ENCODE measurements at regions not wholly inside any gene's neighbourhood (a gene's known extent, or its start where the extent isn't known, plus 50 kb on each side); places are given as distances from the start of the nearest gene placed in this dataset.

GRCh38 chrX:109934935-109935334 is 68.0 kb upstream of the TMEM164 start:
- ChIA-PET POLR2A (no interaction called here), CTCF (no interaction called here)
- no peak for TF ChIP-seq CTBP1 (IDR thresholded peaks at IDR 0.05; ENCODE audit: borderline replicate concordance)
- TF ChIP-seq NFRKB (IDR thresholded peaks at IDR 0.05): no peak
- TF ChIP-seq ARNT (IDR thresholded peaks at IDR 0.05): no peak
- no peak for TF ChIP-seq ZNF384 (IDR thresholded peaks at IDR 0.05)
- no peak for TF ChIP-seq BHLHE40 (IDR thresholded peaks at IDR 0.05; ENCODE audit: borderline replicate concordance)
- no peak for TF ChIP-seq L3MBTL2 (conservative IDR thresholded peaks at IDR 0.05)
- no peak for TF ChIP-seq SP1 (IDR thresholded peaks at IDR 0.05)
- DNase-seq (ENCODE audit: extremely low spot score): no peak

GRCh38 chrX:109936114-109936513 is 66.8 kb upstream of the TMEM164 start:
- no peak for TF ChIP-seq CTBP1 (IDR thresholded peaks at IDR 0.05; ENCODE audit: borderline replicate concordance)
- no peak for TF ChIP-seq ELF4 (IDR thresholded peaks at IDR 0.05)
- TF ChIP-seq LEF1 (IDR thresholded peaks at IDR 0.05; ENCODE audit: borderline replicate concordance): no peak
- TF ChIP-seq ZNF384 (IDR thresholded peaks at IDR 0.05): no peak
- TF ChIP-seq ARNT (IDR thresholded peaks at IDR 0.05): no peak
- no peak for TF ChIP-seq SUZ12 (IDR thresholded peaks at IDR 0.05)
- TF ChIP-seq TARDBP (IDR thresholded peaks at IDR 0.05): no peak
- TF ChIP-seq FOXM1 (IDR thresholded peaks at IDR 0.05; ENCODE audit: borderline replicate concordance): no peak
- no peak for TF ChIP-seq BHLHE40 (IDR thresholded peaks at IDR 0.05; ENCODE audit: borderline replicate concordance)
- TF ChIP-seq SP1 (IDR thresholded peaks at IDR 0.05): no peak
- no peak for TF ChIP-seq FOXK2 (IDR thresholded peaks at IDR 0.05)
- no peak for TF ChIP-seq NFRKB (IDR thresholded peaks at IDR 0.05)
- no peak for TF ChIP-seq FOXA1 (IDR thresholded peaks at IDR 0.05)
- no peak for TF ChIP-seq HDGF (IDR thresholded peaks at IDR 0.05; ENCODE audit: borderline replicate concordance)
- no peak for TF ChIP-seq L3MBTL2 (conservative IDR thresholded peaks at IDR 0.05)
- TF ChIP-seq PKNOX1 (IDR thresholded peaks at IDR 0.05): no peak
- DNase-seq (ENCODE audit: extremely low spot score): no peak
- ChIA-PET POLR2A (no interaction called here), CTCF (interaction anchor here (1.2 kb wide), 1 partner anchor 119 kb away, joined by 3 read pairs; no protein-coding TSS in a partner anchor)

GRCh38 chrX:109936598-109936997 is 66.3 kb upstream of the TMEM164 start:
- TF ChIP-seq TARDBP (IDR thresholded peaks at IDR 0.05) (no peak), ZNF384 (IDR thresholded peaks at IDR 0.05) (no peak), FOXM1 (IDR thresholded peaks at IDR 0.05; ENCODE audit: borderline replicate concordance) (no peak)
- DNase-seq (ENCODE audit: extremely low spot score): no peak
- CTCF ChIA-PET: interaction anchor here (1.2 kb wide), 1 partner anchor 119 kb away, joined by 3 read pairs; no protein-coding TSS in a partner anchor
- POLR2A ChIA-PET: no interaction called here

- no peak for TF ChIP-seq ARNT (IDR thresholded peaks at IDR 0.05)
- TF ChIP-seq CTBP1 (IDR thresholded peaks at IDR 0.05; ENCODE audit: borderline replicate concordance): no peak
- no peak for TF ChIP-seq TARDBP (IDR thresholded peaks at IDR 0.05)
- ChIA-PET CTCF (interaction anchor here (1.0 to 2.0 kb wide), 2 partner anchors 11 to 207 kb away, joined by 3 to 7 read pairs; no protein-coding TSS in a partner anchor), POLR2A (interaction anchor here (0.6 to 0.8 kb wide), 2 partner anchors 10 to 20 kb away, joined by 3 read pairs; no protein-coding TSS in a partner anchor)
These were observed 63.4 kb upstream of the TMEM164 start for GRCh38 chrX:109939498-109939897.

GRCh38 chrX:109940411-109940810 is 62.5 kb upstream of the TMEM164 start:
- TF ChIP-seq ZNF384 (IDR thresholded peaks at IDR 0.05): no peak
- TF ChIP-seq NFRKB (IDR thresholded peaks at IDR 0.05): no peak
- TF ChIP-seq SP1 (IDR thresholded peaks at IDR 0.05): no peak
- no peak for TF ChIP-seq L3MBTL2 (conservative IDR thresholded peaks at IDR 0.05)
- no peak for TF ChIP-seq ARNT (IDR thresholded peaks at IDR 0.05)
- no peak for DNase-seq (ENCODE audit: extremely low spot score)
- POLR2A ChIA-PET: interaction anchor here (0.8 kb wide), 1 partner anchor 19 kb away, joined by 3 read pairs; no protein-coding TSS in a partner anchor
- CTCF ChIA-PET: interaction anchor here (2.0 kb wide), 1 partner anchor 12 kb away, joined by 7 read pairs; no protein-coding TSS in a partner anchor

More at GRCh38 chrX:109939498-109939897, 63.4 kb upstream of the TMEM164 start:
- DNase-seq (ENCODE audit: extremely low spot score): no peak

GRCh38 chrX:109943092-109943739 is 59.7 kb upstream of the TMEM164 start:
- ChIA-PET CTCF (interaction anchor here (1.1 to 1.4 kb wide), 2 partner anchors 11 to 52 kb away, joined by 3 read pairs; no protein-coding TSS in a partner anchor), POLR2A (no interaction called here)
- no peak for TF ChIP-seq PKNOX1 (IDR thresholded peaks at IDR 0.05)
- TF ChIP-seq FOXK2 (IDR thresholded peaks at IDR 0.05): no peak
- DNase-seq (ENCODE audit: extremely low spot score): no peak

GRCh38 chrX:109943740-109944092 is 59.2 kb upstream of the TMEM164 start:
- DNase-seq (ENCODE audit: extremely low spot score): no peak
- ChIA-PET CTCF (interaction anchor here (1.1 to 1.4 kb wide), 2 partner anchors 11 to 53 kb away, joined by 3 read pairs; no protein-coding TSS in a partner anchor), POLR2A (no interaction called here)
- TF ChIP-seq FOXA1 (IDR thresholded peaks at IDR 0.05) (no peak), TARDBP (IDR thresholded peaks at IDR 0.05) (no peak), FOXM1 (IDR thresholded peaks at IDR 0.05; ENCODE audit: borderline replicate concordance) (no peak), L3MBTL2 (conservative IDR thresholded peaks at IDR 0.05) (no peak), CTBP1 (IDR thresholded peaks at IDR 0.05; ENCODE audit: borderline replicate concordance) (no peak), ELF4 (IDR thresholded peaks at IDR 0.05) (no peak), LEF1 (IDR thresholded peaks at IDR 0.05; ENCODE audit: borderline replicate concordance) (no peak), SP1 (IDR thresholded peaks at IDR 0.05) (no peak), ZNF384 (IDR thresholded peaks at IDR 0.05) (no peak), HDGF (IDR thresholded peaks at IDR 0.05; ENCODE audit: borderline replicate concordance) (no peak), SUZ12 (IDR thresholded peaks at IDR 0.05) (no peak), BHLHE40 (IDR thresholded peaks at IDR 0.05; ENCODE audit: borderline replicate concordance) (no peak), PKNOX1 (IDR thresholded peaks at IDR 0.05) (no peak)

All from HEK293T (cell line).